EL (cell line): ENCODE measurements at regions not wholly inside any gene's neighbourhood (a gene's known extent, or its start where the extent isn't known, plus 50 kb on each side); places are given as distances from the start of the nearest gene placed in this dataset.
"Not testable (repeated sequence)": the region's sequence is repeated elsewhere in the genome, so short reads cannot be mapped to it uniquely, and the experiment has no call there.

Experiments used
- DNase-seq: peaks from one replicate; pipeline ENCODE4 v3.0.0-alpha.2; 2016

GRCh38 chr7:65145710-65146109 lies 139.2 kb upstream of the ERV3-1 start:
- DNase-seq = not testable (repeated sequence)

- not testable (repeated sequence) for DNase-seq
Measured at GRCh38 chr7:65145008-65145407, 138.5 kb upstream of the ERV3-1 start.

GRCh38 chr7:65144557-65144956 lies 138.1 kb upstream of the ERV3-1 start:
- not testable (repeated sequence) for DNase-seq

DNA sequence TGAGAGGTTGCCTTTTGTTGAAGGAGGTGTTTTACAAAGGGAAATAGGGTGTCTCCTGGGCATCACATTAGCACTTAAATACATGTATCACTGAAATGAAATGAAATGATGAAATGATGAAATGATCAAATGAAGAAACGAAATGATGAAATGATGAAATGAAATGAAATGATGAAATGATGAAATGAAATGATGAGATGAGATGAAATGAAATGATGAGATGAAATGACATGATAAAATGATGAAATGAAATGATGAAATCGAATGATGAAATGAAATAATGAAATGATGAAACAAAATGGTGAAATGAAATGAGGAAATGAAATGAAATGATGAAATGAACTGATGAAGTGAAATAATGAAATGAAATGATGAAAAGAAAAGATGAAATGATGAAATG lies 137.6 kb upstream of the ERV3-1 start:
- DNase-seq = not testable (repeated sequence)

GRCh38 chr7:65141894-65142293 lies 135.4 kb upstream of the ERV3-1 start:
- DNase-seq = not testable (repeated sequence)

DNA sequence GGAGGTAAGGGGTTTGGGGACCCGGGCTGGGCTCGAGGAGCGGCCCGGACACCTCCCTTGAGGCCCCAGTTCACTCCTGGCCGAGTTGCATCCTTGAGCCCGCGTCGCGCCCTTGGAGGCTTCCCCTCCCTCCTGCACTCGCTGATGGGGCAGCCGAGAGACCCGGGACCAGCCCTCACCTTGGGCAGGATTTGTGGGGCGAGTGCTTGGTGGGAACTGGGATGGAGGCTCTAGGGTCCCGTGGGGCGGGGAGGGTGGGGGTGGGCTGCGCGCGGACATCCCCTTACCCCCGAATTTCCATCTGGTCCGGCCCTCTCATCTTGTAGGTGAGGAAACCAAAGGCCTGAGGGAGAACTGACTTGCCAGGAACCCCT lies 134.9 kb upstream of the ERV3-1 start:
- DNase-seq = not testable (repeated sequence)

- DNase-seq = not testable (repeated sequence)
Measured at GRCh38 chr7:65140543-65141404, 134.3 kb upstream of the ERV3-1 start.

GRCh38 chr7:65136850-65137249 lies 130.4 kb upstream of the ERV3-1 start:
- DNase-seq = not testable (repeated sequence)

DNA sequence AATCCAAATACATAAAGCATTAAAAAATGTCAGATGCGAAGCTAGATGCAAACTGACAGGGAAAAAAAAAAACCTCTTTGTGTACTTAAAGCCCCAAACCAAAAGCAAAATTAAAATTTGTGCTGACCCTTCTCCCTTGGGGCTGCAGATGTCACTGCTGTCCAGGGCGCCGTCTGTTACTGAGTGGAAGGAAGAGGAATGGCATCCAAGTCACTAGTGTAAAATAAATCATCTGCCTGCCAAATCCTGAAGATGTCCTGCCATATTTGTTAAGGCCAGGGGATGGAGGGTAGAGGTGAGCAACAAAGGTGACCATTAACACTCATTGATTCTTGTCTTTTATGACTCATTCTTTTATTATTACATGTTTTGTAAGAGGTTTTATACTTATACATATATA lies 126.6 kb upstream of the ERV3-1 start:
- not testable (repeated sequence) for DNase-seq

DNA sequence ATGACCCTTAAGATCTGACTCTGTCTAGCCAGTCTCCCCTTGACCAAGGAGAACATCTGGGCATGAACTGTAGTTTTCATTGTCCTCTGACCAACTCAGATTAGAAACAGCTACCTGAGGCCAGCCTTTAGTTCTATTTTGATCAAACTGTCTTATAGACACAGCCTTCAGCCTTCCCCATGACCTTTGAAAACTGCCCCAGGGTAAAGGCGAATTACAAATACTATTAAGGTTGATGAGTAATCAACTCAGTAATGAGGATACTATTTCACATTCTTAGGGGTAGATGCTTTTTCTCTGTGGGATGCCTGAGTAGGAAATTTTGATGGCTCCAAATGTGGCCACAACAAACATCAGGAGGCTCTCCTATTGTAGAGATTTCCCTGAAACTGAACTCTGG lies 125.8 kb upstream of the ERV3-1 start:
- DNase-seq = not testable (repeated sequence)

DNA sequence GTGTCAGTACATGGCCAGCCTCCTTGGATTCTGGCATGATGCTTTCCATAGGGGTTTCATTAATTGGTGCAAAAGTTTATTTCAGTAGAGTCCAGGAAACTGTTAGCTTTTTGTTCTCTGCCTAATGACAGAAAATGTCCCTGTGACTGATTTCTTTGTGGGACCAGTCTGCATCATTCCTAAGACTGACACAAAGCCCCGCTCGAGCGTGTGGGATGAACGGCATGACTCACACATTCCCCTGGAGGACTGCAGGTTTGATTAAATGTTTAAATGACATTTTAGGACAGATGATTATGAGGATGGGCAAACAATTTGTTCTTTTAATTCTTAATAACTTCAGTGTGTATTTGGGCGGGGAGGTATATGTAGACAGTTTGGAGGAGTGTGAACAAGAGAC lies 120.9 kb upstream of the ERV3-1 start:
- not testable (repeated sequence) for DNase-seq

- not testable (repeated sequence) for DNase-seq
Measured at GRCh38 chr7:65124600-65124999, 118.1 kb upstream of the ERV3-1 start.

- not testable (repeated sequence) for DNase-seq
Measured at GRCh38 chr7:65105650-65106203, 99.2 kb upstream of the ERV3-1 start.

GRCh38 chr7:65100499-65100898 lies 94.0 kb upstream of the ERV3-1 start:
- not testable (repeated sequence) for DNase-seq

GRCh38 chr7:65081669-65082055 lies 75.2 kb upstream of the ERV3-1 start:
- not testable (repeated sequence) for DNase-seq

DNA sequence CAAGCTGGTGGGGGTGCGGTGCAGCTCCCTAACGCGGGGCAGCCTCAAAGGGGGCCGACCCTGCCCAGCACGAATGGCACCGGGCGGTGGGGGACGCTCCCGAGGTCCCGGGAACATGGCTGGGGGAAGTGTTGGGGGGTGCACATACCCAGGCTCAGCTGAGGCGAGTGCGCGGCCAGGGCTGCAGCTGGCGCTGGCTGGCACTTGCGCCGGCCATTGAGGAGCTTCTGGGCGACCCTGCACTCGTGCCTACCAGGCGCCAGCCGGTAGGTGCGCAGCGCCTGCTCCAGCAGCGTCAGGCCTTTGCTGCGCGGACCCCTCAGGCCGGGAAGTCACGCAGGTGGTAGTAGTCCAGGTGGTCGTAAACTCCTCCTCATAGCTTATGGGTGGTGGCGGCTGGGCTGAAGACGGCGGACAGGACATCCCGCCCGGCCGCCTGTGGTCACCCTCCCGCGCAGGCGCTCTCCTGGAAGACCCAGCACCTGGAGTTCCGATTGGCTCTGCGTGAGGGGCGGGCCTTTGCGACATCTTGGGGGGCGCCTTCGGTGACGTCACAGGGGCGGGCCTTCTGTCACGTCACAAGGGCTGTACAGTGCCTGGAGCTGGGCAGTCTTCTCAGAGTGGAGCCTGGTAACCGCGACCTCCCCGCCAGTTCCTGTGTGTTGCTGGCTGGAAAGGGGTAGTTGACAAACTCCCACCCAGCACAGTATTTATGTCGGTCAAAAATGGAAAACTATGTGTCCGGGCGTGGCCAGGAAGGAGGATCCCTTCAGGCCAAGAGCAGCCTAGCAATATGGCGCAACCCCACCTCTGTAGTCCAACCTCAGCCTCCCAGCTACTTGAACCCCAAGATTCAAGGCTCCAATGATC lies 74.5 kb upstream of the ERV3-1 start:
- peak; percentile 90 for DNase-seq

- not testable (repeated sequence) for DNase-seq
Measured at GRCh38 chr7:65074959-65075358, 68.5 kb upstream of the ERV3-1 start.

GRCh38 chr7:65073160-65073559 lies 66.7 kb upstream of the ERV3-1 start:
- not testable (repeated sequence) for DNase-seq

- DNase-seq = not testable (repeated sequence)
Measured at GRCh38 chr7:65071854-65072431, 65.5 kb upstream of the ERV3-1 start.

DNA sequence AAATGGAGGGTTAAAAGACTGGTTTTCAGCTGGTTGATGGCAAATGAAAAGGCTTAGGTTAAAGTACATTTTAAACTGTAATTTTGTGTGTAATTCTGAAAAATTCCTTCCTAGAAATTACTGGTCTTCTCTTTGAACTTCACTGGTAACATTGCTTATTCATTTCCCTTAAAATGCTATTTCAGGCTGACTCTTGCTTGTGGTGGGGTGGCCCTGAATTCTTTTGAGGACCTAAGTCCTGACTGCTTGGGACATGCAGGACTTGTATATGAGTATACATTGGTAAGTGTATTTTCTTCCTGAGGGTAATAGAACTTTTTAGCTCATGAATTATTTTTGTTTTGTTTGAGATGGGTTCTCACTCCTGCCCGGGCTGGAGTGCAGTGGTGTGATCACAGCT lies 63.0 kb upstream of the ERV3-1 start:
- not testable (repeated sequence) for DNase-seq

- DNase-seq = not testable (repeated sequence)
Measured at GRCh38 chr7:65062566-65062965, 56.1 kb upstream of the ERV3-1 start.

DNA sequence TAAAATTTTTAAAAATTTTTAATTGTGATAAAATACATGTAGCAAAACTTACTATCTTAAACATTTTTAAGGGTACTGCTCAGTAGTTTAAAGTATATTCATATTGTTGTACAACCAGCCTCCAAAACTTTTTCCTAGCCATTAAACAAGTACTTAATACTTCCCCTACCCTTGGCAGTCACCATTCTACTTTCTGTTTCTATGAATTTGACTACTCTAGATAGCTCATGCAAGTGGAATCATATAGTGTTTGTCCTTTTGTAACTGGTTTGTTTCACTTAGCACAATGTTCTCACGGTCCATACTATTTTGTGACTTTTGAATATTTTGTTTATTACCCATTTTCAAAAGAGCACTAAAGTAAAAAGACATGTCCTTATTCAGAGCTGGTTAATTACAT lies 52.8 kb upstream of the ERV3-1 start:
- not testable (repeated sequence) for DNase-seq
